ENCODE measurements at regions not wholly inside any gene's neighbourhood (a gene's known extent, or its start where the extent isn't known, plus 50 kb on each side); places are given as distances from the start of the nearest gene placed in this dataset.

GRCh38 chr21:43277481-43278351, 108.9 kb downstream of the CRYAA start:
- Histone ChIP-seq H3K4me2 (ENCODE audit: insufficient read depth, low read length) (no peak overlapping the region), H4K20me1 (replicated peaks; ENCODE audit: control insufficient read depth, extremely low read depth, insufficient read depth, low read length) (no peaks in the 10 kb centered on the region), H3K4me1 (ENCODE audit: control insufficient read depth, extremely low read depth, insufficient read depth, low read length) (no peaks in the 10 kb centered on the region), H3K36me3 (ENCODE audit: control insufficient read depth in 2 of 2, extremely low read depth in 1 of 2, insufficient read depth in 2 of 2, low read length in 2 of 2) (no peaks in the 10 kb centered on the region), H3K79me2 (ENCODE audit: control insufficient read depth, insufficient read depth, low read length) (no peaks in the 10 kb centered on the region), H2AFZ (ENCODE audit: low read depth, low read length) (no peak overlapping the region), H3K9me3 (replicated peaks; ENCODE audit: control insufficient read depth, insufficient read depth, low read length) (no peaks in the 10 kb centered on the region), H3K9me1 (replicated peaks; ENCODE audit: control insufficient read depth, extremely low read depth, insufficient read depth, low read length) (no peaks in the 10 kb centered on the region), H3K9ac (replicated peaks; ENCODE audit: extremely low read depth, insufficient read depth, low read length) (no peak overlapping the region), H3K27ac (ENCODE audit: insufficient read depth, low read depth, low read length) (no peak overlapping the region), H3K4me3 (replicated peaks in 1 of 3; ENCODE audit: insufficient read depth in 1 of 3, low read depth in 1 of 3, low read length in 3 of 3) (no peak overlapping the region), H3K27me3 (ENCODE audit: control insufficient read depth in 2 of 2, insufficient read depth in 2 of 2, low read length in 2 of 2) (peaks cover 0 to 3% of the 10 kb centered on the region in 2 experiments)
- no TSS peak for BruUV-seq (replicated peaks)
- POLR2A ChIA-PET: no interaction called here
- intact Hi-C loops (cut with micrococcal nuclease): no loop called here
- CTCF ChIA-PET: interaction anchor here (1.3 kb wide), 1 partner anchor 368 kb away, joined by 5 read pairs; no protein-coding TSS in a partner anchor
- FAIRE-seq: no peak
- dilution Hi-C loops (cut with MboI; ENCODE audit: extremely low pct_ligation_motif_present, low sequenced_read_pairs): no loop called here
- no peak for DNase-seq (ENCODE audit: low read depth, low spot score)
- TF ChIP-seq MYC (IDR thresholded peaks at IDR 0.05; ENCODE audit: low read depth, low read length) (no peak), FOS (IDR thresholded peaks at IDR 0.05; ENCODE audit: borderline replicate concordance, insufficient read depth, low read length) (no peak), POLR2AphosphoS5 (IDR thresholded peaks at IDR 0.05; ENCODE audit: insufficient read depth, low read depth, low read length) (no peak), POLR2A (IDR thresholded peaks at IDR 0.05; ENCODE audit: low read depth, low read length) (no peak), CTCF (IDR thresholded peaks at IDR 0.05; ENCODE audit: extremely low read depth in 1 of 2, insufficient read depth in 1 of 2, low read depth in 1 of 2, low read length in 2 of 2) (no peak), EZH2 (IDR thresholded peaks at IDR 0.05; ENCODE audit: borderline replicate concordance, low read depth, low read length, severe bottlenecking) (no peak), GATA2 (IDR thresholded peaks at IDR 0.05; ENCODE audit: insufficient read depth, insufficient read length, low read depth, low read length) (no peak), JUN (IDR thresholded peaks at IDR 0.05; ENCODE audit: borderline replicate concordance, insufficient read depth, insufficient read length, low read depth) (no peak), MAX (IDR thresholded peaks at IDR 0.05; ENCODE audit: insufficient read depth, insufficient read length) (no peak)
